Fibroblast of villous mesenchyme (primary cell): ENCODE measurements at regions not wholly inside any gene's neighbourhood (a gene's known extent, or its start where the extent isn't known, plus 50 kb on each side); places are given as distances from the start of the nearest gene placed in this dataset.
A peak's percentile ranks its signal among the peaks of the same experiment; 100 is the strongest.

ENCODE experiments used
- DNase-seq: peaks from one replicate; pipeline ENCODE4 v3.0.0-alpha.2; 2010; ENCODE audit warnings: low read depth
- H3K4me3 ChIP-seq: 2 replicates; pipeline ENCODE4 v1.5.1; 2011; ENCODE audit warnings: low read depth, mild to moderate bottlenecking, low read length
- TF ChIP-seq, protein P1 (sequence below): IDR thresholded peaks from 2 replicates; pipeline ENCODE4 v1.5.1; 2012; ENCODE audit warnings: low read depth, mild to moderate bottlenecking, low read length; ENCODE audit not compliant: insufficient read depth

DNA sequence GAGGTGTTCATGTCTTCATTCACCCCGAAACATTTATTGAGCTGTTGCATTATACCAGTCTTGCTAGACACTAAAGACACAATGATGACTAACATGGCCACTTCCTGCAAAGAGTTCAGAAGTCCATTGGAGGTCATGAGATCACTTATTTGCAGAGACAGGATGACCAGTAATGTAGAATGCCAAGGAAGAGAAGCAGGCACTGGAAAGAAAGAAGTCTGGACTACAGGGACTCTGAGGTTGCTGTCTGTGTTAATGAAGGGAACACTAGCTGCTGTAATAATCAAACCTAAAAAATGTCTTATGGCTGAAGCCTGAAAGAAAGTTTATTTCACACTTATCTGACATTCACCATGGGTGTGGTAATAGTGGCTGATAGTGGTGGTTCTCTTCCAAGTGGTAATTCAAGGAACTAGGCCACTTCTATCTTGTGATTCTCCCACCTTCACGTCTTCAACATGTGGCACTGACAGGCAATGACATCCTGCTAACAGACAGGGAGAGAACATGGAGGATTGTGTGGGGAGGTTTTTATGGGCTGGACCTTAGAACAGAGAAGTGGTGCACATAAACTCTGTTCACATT is 89.2 kb upstream of the MKLN1 start:
- H3K4me3 ChIP-seq: no peak overlapping the region
- TF ChIP-seq, protein P1, sequence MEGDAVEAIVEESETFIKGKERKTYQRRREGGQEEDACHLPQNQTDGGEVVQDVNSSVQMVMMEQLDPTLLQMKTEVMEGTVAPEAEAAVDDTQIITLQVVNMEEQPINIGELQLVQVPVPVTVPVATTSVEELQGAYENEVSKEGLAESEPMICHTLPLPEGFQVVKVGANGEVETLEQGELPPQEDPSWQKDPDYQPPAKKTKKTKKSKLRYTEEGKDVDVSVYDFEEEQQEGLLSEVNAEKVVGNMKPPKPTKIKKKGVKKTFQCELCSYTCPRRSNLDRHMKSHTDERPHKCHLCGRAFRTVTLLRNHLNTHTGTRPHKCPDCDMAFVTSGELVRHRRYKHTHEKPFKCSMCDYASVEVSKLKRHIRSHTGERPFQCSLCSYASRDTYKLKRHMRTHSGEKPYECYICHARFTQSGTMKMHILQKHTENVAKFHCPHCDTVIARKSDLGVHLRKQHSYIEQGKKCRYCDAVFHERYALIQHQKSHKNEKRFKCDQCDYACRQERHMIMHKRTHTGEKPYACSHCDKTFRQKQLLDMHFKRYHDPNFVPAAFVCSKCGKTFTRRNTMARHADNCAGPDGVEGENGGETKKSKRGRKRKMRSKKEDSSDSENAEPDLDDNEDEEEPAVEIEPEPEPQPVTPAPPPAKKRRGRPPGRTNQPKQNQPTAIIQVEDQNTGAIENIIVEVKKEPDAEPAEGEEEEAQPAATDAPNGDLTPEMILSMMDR: no peak
- DNase-seq: peak; percentile 77

DNA sequence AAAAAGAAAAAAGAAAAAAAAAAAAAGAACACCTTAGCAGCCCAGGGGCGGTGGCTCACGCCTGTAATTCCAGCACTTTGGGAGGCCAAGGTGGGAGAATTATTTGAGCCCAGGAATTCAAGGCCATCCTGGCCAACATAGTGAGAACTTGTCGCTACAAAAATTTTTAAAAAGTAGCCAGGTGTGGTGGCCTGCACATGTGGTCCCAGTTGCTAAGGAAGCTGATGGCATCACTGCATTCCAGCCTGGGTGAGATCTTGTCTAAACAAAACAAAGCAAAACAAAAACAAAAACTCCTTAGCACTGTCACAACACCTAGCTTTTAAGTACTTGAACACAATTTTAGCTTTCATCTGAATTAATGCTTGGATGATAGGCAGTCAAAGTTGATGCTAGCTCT is 86.3 kb upstream of the MKLN1 start:
- DNase-seq: no peak
- TF ChIP-seq, protein P1: no peak
- no peak overlapping the region for H3K4me3 ChIP-seq

DNA sequence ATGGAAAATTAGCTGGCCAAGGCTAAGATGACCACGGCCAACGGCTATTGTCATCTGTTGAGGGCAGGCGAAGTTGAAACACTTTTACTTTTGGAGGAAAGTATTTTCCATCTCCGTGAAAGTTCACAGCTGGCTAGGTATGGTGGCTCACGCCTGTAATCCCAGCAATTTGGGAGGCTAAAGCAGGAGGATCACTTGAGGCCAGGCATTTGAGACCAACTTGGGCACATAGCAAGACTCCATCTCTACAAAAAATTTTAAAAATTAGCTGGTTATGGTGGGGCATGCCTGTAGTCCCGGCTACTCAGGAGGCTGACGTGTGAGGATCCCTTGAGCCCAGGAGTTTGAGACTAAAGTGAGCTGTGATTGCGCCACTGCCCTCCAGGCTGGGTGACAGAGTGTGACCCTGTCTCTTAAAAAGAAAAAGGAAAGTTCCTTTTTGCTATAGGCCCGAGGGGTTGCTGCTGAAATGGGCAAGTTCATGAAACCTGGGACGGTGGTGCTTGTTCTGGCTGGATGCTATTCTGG is 85.5 kb upstream of the MKLN1 start:
- TF ChIP-seq, protein P1: no peak
- DNase-seq: no peak
- H3K4me3 ChIP-seq: no peak overlapping the region

DNA sequence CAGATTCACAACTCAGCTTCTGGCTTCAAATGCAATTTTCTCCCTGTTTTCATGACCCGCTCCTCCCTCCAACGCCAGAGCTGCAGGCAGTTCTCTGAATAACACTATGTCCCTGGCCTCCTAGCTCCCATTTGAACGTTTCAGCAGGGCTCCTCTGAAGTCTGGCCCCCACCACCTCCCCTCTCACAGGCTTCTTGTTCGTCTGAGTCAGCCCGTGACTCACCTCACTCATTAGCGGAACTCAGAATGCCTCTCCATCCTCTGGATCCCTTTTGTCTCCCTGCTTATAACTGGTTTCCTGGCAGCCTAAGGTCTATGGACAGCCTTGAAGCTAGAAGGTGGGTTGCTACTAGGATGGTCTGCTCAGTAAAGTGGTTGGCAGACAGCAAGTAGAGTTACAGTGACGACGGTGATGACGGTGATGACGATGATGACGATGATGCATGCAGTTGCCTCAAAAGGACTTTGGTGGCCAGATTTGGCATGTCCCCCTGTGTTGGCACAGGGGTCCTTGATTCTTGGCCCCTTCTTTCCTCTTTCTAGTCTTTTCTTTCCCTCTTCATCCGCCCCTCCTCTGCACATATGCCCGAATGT is 83.3 kb upstream of the MKLN1 start:
- TF ChIP-seq, protein P1: no peak
- no peak overlapping the region for H3K4me3 ChIP-seq
- DNase-seq: peak; percentile 86

DNA sequence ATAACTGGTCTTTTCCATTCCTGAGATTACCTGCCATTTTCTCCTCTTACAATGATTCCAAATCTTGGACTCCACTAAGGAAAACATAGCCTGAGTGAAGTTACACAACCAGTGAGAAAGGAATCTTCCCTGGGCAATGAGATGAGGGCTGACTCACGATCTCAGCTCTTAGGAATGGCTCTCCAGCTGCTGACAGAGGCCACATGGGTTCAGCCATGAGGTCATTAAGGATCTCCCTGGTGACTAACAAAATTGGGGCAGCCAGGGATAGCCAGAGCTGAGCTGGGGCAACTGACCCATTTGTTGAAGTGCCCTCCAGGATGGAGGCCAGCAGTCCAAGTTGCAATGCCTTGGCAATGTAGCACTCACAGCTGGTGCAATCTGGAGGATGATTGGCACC is 78.7 kb upstream of the MKLN1 start:
- H3K4me3 ChIP-seq: no peak overlapping the region
- peak; percentile 97 for DNase-seq
- TF ChIP-seq, protein P1: no peak

DNA sequence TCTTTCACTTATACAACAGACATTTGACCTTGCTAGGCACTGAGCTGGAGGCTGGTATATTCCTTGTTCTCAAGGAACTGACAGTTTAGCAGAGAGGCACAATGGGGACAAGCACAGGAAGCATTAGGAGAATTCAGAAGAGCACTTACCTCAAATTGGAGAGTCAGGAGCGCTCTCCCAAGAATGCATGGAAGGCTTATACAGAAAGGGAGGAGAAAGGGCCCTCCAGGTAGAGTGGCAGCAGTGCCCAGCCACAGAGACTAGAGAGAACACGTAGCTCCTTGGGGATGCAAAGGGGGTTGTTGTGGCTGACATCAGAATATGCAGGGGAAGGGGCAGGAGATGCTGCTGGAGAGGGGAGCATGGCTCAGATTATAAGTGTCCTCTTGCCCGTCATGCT is 78.2 kb upstream of the MKLN1 start:
- TF ChIP-seq, protein P1: no peak
- no peak for DNase-seq
- H3K4me3 ChIP-seq: no peak overlapping the region

DNA sequence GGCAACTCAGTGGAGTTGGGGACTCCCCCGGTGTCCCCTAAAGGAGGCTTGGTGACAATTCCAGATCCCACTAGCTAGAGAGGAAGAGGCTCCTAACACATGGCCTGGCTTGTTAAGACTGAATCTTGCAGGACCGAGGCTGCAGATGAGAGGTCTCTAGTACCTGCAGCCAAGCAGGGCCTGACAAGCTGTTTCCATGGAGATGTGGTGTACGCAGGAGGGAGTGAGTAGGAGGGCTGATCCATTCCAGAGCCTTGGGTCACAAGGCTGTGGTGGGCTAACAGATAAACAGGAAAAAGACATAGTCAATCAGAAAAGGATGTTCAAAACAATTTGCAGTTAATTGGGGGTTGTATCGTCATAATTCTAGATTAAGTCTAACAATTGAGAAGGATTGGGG is 77.3 kb upstream of the MKLN1 start:
- no peak overlapping the region for H3K4me3 ChIP-seq
- TF ChIP-seq, protein P1: no peak
- DNase-seq: no peak
